ENCODE measurements at regions not wholly inside any gene's neighbourhood (a gene's known extent, or its start where the extent isn't known, plus 50 kb on each side); places are given as distances from the start of the nearest gene placed in this dataset.

GRCh38 chr5:143870362-143870761, 58.4 kb downstream of the HMHB1 start:
- H3K27me3 Mint-ChIP-seq, result peaks cover 6% of the 10 kb centered on the region
- H3K36me3 Mint-ChIP-seq, result peaks cover 2% of the 10 kb centered on the region
- no peaks in the 10 kb centered on the region for H3K9me3 Mint-ChIP-seq
- POLR2A ChIA-PET, result no interaction called here
- no peak overlapping the region for H3K4me3 Mint-ChIP-seq
- no peaks in the 10 kb centered on the region for H3K4me1 Mint-ChIP-seq
- ATAC-seq (ENCODE audit: low read depth) (no peak), DNase-seq (no peak)
- H3K27ac Mint-ChIP-seq, result no peak overlapping the region

GRCh38 chr5:143870871-143871632, 59.1 kb downstream of the HMHB1 start:
- DNase-seq (no peak), ATAC-seq (ENCODE audit: low read depth) (no peak)
- Mint-ChIP-seq H3K9me3 (no peaks in the 10 kb centered on the region), H3K27ac (no peak overlapping the region), H3K27me3 (peaks cover 6% of the 10 kb centered on the region), H3K4me3 (no peak overlapping the region), H3K4me1 (no peaks in the 10 kb centered on the region), H3K36me3 (peaks cover 2% of the 10 kb centered on the region)
- POLR2A ChIA-PET, result no interaction called here

GRCh38 chr5:143871672-143872071, 59.7 kb downstream of the HMHB1 start:
- H3K27me3 Mint-ChIP-seq, result peaks cover 6% of the 10 kb centered on the region
- no peaks in the 10 kb centered on the region for H3K9me3 Mint-ChIP-seq
- DNase-seq, result no peak
- H3K27ac Mint-ChIP-seq, result no peak overlapping the region
- POLR2A ChIA-PET, result interaction anchor here (0.7 kb wide), 1 partner anchor 320 kb away, joined by 3 read pairs; no protein-coding TSS in a partner anchor
- no peaks in the 10 kb centered on the region for H3K4me1 Mint-ChIP-seq
- H3K36me3 Mint-ChIP-seq, result peaks cover 2% of the 10 kb centered on the region
- H3K4me3 Mint-ChIP-seq, result no peak overlapping the region
- ATAC-seq (ENCODE audit: low read depth), result no peak

GRCh38 chr5:143874312-143874711, 62.4 kb downstream of the HMHB1 start:
- POLR2A ChIA-PET, result no interaction called here
- Mint-ChIP-seq H3K4me1 (no peaks in the 10 kb centered on the region), H3K4me3 (no peak overlapping the region), H3K27ac (no peak overlapping the region), H3K27me3 (peaks cover 2% of the 10 kb centered on the region), H3K9me3 (no peaks in the 10 kb centered on the region), H3K36me3 (peaks cover 2% of the 10 kb centered on the region)
- DNase-seq (no peak), ATAC-seq (ENCODE audit: low read depth) (no peak)

- no peak for ATAC-seq (ENCODE audit: low read depth)
- POLR2A ChIA-PET, result no interaction called here
These were observed 65.2 kb downstream of the HMHB1 start for GRCh38 chr5:143877196-143877595.

GRCh38 chr5:143878430-143878829, 66.5 kb downstream of the HMHB1 start:
- Mint-ChIP-seq H3K4me3 (no peak overlapping the region), H3K27me3 (no peaks in the 10 kb centered on the region), H3K27ac (no peak overlapping the region), H3K4me1 (no peaks in the 10 kb centered on the region), H3K9me3 (peaks cover 3% of the 10 kb centered on the region), H3K36me3 (peaks cover 2% of the 10 kb centered on the region)
- POLR2A ChIA-PET, result no interaction called here
- DNase-seq (no peak), ATAC-seq (ENCODE audit: low read depth) (no peak)

More at GRCh38 chr5:143877196-143877595, 65.2 kb downstream of the HMHB1 start:
- no peak overlapping the region for H3K27ac Mint-ChIP-seq
- no peak overlapping the region for H3K4me3 Mint-ChIP-seq
- peaks cover 2% of the 10 kb centered on the region for H3K36me3 Mint-ChIP-seq
- no peak for DNase-seq
- H3K27me3 Mint-ChIP-seq, result no peaks in the 10 kb centered on the region
- H3K9me3 Mint-ChIP-seq, result peaks cover 2% of the 10 kb centered on the region
- H3K4me1 Mint-ChIP-seq, result no peaks in the 10 kb centered on the region

GRCh38 chr5:143879646-143880045, 67.7 kb downstream of the HMHB1 start:
- DNase-seq, result no peak
- no peak for ATAC-seq (ENCODE audit: low read depth)
- H3K4me3 Mint-ChIP-seq, result no peak overlapping the region
- POLR2A ChIA-PET, result no interaction called here
- no peaks in the 10 kb centered on the region for H3K4me1 Mint-ChIP-seq
- no peak overlapping the region for H3K27ac Mint-ChIP-seq
- peaks cover 3% of the 10 kb centered on the region for H3K9me3 Mint-ChIP-seq
- H3K27me3 Mint-ChIP-seq, result no peaks in the 10 kb centered on the region
- no peaks in the 10 kb centered on the region for H3K36me3 Mint-ChIP-seq

- Mint-ChIP-seq H3K4me1 (no peaks in the 10 kb centered on the region), H3K4me3 (no peak overlapping the region), H3K36me3 (no peaks in the 10 kb centered on the region), H3K9me3 (peaks cover 3% of the 10 kb centered on the region), H3K27me3 (no peaks in the 10 kb centered on the region), H3K27ac (no peak overlapping the region)
- DNase-seq (no peak), ATAC-seq (ENCODE audit: low read depth) (no peak)
- POLR2A ChIA-PET, result no interaction called here
These were observed 68.2 kb downstream of the HMHB1 start for GRCh38 chr5:143880178-143880577.

GRCh38 chr5:143882520-143882919, 70.6 kb downstream of the HMHB1 start:
- DNase-seq (no peak), ATAC-seq (ENCODE audit: low read depth) (no peak)
- POLR2A ChIA-PET, result no interaction called here
- peaks cover 2% of the 10 kb centered on the region for H3K4me1 Mint-ChIP-seq
- no peaks in the 10 kb centered on the region for H3K36me3 Mint-ChIP-seq
- peaks cover under 1% of the 10 kb centered on the region for H3K27me3 Mint-ChIP-seq
- no peak overlapping the region for H3K27ac Mint-ChIP-seq
- H3K9me3 Mint-ChIP-seq, result peaks cover 3% of the 10 kb centered on the region
- H3K4me3 Mint-ChIP-seq, result no peak overlapping the region

GRCh38 chr5:143886096-143886495, 74.1 kb downstream of the HMHB1 start:
- POLR2A ChIA-PET, result no interaction called here
- no peak overlapping the region for H3K4me3 Mint-ChIP-seq
- ATAC-seq (ENCODE audit: low read depth), result no peak
- no peak for DNase-seq
- H3K4me1 Mint-ChIP-seq, result peaks cover 2% of the 10 kb centered on the region
- peaks cover 1% of the 10 kb centered on the region for H3K9me3 Mint-ChIP-seq
- H3K36me3 Mint-ChIP-seq, result no peaks in the 10 kb centered on the region
- H3K27ac Mint-ChIP-seq, result no peak overlapping the region
- peaks cover 8% of the 10 kb centered on the region for H3K27me3 Mint-ChIP-seq

GRCh38 chr5:143886651-143887638, 75.0 kb downstream of the HMHB1 start:
- POLR2A ChIA-PET, result interaction anchor here (0.6 kb wide), 1 partner anchor 513 kb away, joined by 3 read pairs; no protein-coding TSS in a partner anchor
- H3K27me3 Mint-ChIP-seq, result peaks cover 8% of the 10 kb centered on the region
- DNase-seq, result no peak
- no peak overlapping the region for H3K4me3 Mint-ChIP-seq
- peaks cover 1% of the 10 kb centered on the region for H3K9me3 Mint-ChIP-seq
- no peaks in the 10 kb centered on the region for H3K36me3 Mint-ChIP-seq
- H3K4me1 Mint-ChIP-seq, result peaks cover 2% of the 10 kb centered on the region
- no peak for ATAC-seq (ENCODE audit: low read depth)
- no peak overlapping the region for H3K27ac Mint-ChIP-seq

- Mint-ChIP-seq H3K27me3 (peaks cover 8% of the 10 kb centered on the region), H3K4me3 (no peak overlapping the region), H3K36me3 (no peaks in the 10 kb centered on the region), H3K27ac (no peak overlapping the region), H3K4me1 (peaks cover 2% of the 10 kb centered on the region), H3K9me3 (no peaks in the 10 kb centered on the region)
- no peak for ATAC-seq (ENCODE audit: low read depth)
- POLR2A ChIA-PET, result no interaction called here
- DNase-seq, result no peak
These were observed 76.1 kb downstream of the HMHB1 start for GRCh38 chr5:143887903-143888665.

GRCh38 chr5:143888912-143889311, 77.0 kb downstream of the HMHB1 start:
- no peak overlapping the region for H3K27ac Mint-ChIP-seq
- H3K36me3 Mint-ChIP-seq, result no peaks in the 10 kb centered on the region
- H3K4me3 Mint-ChIP-seq, result no peak overlapping the region
- POLR2A ChIA-PET, result no interaction called here
- H3K9me3 Mint-ChIP-seq, result no peaks in the 10 kb centered on the region
- peaks cover 8% of the 10 kb centered on the region for H3K27me3 Mint-ChIP-seq
- DNase-seq (no peak), ATAC-seq (ENCODE audit: low read depth) (no peak)
- H3K4me1 Mint-ChIP-seq, result peaks cover 2% of the 10 kb centered on the region

All from activated naive CD8-positive, alpha-beta T cell treated with anti-CD3 and anti-CD28 coated beads, Interleukin-2, amount 10 ng/mL, durations not matched to agents 7 days and 5 days (primary cell).